ENCODE measurements at regions not wholly inside any gene's neighbourhood (a gene's known extent, or its start where the extent isn't known, plus 50 kb on each side); places are given as distances from the start of the nearest gene placed in this dataset.

DNA sequence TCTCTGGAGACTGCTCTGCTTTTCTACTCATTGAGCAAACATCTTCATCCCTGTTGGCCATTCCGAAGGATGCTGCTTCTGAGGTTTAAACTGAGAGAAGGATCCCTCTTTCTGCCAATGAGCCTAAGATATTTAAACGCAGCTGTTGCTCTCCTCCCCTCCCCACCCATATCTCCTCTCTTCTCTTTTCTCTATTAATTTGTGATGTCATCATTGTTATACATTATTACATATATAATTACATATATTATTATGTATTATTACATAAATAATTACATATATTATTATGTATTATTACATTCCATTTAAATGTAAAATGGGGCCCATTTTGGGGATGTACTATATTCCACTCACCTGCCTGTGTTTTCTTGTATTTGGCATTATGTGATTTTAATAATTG, 82.7 kb upstream of the JUN start:
- no peaks in the 10 kb centered on the region for H3K36me3 ChIP-seq
- intact Hi-C loops (cut with DNase I): no loop called here
- no peak overlapping the region for H3K27ac ChIP-seq
- H3K9me3 ChIP-seq: no peaks in the 10 kb centered on the region
- no peak overlapping the region for H3K4me3 ChIP-seq
- no peak for DNase-seq
- TF ChIP-seq, protein P1, sequence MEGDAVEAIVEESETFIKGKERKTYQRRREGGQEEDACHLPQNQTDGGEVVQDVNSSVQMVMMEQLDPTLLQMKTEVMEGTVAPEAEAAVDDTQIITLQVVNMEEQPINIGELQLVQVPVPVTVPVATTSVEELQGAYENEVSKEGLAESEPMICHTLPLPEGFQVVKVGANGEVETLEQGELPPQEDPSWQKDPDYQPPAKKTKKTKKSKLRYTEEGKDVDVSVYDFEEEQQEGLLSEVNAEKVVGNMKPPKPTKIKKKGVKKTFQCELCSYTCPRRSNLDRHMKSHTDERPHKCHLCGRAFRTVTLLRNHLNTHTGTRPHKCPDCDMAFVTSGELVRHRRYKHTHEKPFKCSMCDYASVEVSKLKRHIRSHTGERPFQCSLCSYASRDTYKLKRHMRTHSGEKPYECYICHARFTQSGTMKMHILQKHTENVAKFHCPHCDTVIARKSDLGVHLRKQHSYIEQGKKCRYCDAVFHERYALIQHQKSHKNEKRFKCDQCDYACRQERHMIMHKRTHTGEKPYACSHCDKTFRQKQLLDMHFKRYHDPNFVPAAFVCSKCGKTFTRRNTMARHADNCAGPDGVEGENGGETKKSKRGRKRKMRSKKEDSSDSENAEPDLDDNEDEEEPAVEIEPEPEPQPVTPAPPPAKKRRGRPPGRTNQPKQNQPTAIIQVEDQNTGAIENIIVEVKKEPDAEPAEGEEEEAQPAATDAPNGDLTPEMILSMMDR (IDR thresholded peaks at IDR 0.05): no peak
- no peaks in the 10 kb centered on the region for H3K27me3 ChIP-seq
- no peaks in the 10 kb centered on the region for H3K4me1 ChIP-seq
- no peak for ATAC-seq

DNA sequence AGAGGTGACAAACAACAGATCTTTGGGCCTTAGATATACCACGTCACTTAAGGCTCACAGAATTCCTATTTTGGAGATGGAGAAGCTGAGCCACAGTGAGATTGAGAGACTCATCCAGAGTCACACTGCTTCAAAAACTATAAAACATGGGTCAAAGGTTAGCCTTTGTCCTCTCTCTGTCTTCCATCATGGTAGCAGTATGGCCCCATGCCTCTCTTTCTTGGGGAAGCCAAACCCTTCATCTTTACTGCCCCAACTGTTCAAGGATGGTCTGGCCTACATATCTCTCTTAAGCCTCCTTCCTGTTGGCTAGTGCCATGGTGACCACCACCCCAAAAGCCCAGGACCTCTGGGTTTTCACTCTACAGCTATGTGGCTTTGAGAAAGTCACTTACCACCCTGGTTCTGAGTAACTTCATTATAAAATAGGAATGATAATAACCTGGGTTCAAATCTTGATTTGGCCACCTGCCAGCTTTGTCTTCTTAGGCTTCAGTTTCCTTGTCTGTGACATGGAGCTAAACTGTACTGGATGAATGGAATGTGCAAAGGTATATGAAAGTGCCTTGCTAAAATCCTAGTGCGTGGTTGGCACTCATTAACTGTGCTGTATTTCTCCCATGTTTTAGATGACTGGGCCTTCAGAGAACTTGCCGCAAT, 85.9 kb upstream of the JUN start:
- TF ChIP-seq, protein P1 (IDR thresholded peaks at IDR 0.05): no peak
- DNase-seq (no peak), ATAC-seq (no peak)
- peaks cover 9% of the 10 kb centered on the region for H3K4me1 ChIP-seq
- H3K9me3 ChIP-seq: no peaks in the 10 kb centered on the region
- H3K36me3 ChIP-seq: no peaks in the 10 kb centered on the region
- H3K4me3 ChIP-seq: no peak overlapping the region
- no peak overlapping the region for H3K27ac ChIP-seq
- intact Hi-C loops (cut with DNase I): no loop called here
- H3K27me3 ChIP-seq: no peaks in the 10 kb centered on the region

DNA sequence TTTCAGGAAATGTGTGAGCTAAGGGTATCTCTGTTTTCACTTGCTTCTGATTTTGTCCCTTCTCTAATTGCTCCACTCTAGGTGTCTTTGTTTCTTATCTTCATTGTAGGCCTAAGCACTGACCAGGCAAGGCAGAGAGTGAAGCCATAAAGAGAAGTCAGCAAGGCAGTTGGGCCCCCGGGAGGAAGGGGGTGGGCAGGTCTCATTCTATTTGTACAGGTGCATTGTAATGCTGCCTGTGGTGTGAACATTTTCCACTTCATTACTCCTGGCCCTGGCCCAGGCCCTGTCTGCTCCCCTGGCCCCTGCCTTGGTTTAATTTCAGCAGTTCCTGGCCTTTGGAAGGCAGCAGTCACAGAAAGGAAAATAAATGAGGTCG, 86.4 kb upstream of the JUN start:
- TF ChIP-seq, protein P1 (IDR thresholded peaks at IDR 0.05): no peak
- Histone ChIP-seq H3K27me3 (no peaks in the 10 kb centered on the region), H3K36me3 (no peaks in the 10 kb centered on the region), H3K4me3 (no peak overlapping the region), H3K4me1 (peaks cover 12% of the 10 kb centered on the region), H3K27ac (no peak overlapping the region), H3K9me3 (no peaks in the 10 kb centered on the region)
- ATAC-seq: no peak
- intact Hi-C loops (cut with DNase I): no loop called here
- no peak for DNase-seq

DNA sequence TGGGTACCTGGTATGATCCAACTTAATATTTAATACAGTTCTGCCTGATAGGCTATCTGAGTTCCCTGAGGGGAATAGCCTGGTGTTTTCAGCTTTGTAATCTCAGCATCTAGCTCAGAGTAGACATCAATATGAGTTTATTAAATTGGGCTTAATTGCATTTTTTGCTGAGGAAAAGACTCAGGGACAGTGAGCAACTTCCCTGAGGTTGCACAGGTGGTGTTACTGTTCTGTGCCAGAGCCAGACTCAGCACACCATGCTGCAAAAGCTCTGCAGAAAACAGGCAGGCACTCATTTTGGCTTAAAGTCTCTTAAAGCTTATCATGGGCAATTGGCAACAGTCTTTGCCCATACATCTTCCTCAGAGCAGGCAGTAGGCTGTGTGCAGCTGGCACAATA, 90.5 kb upstream of the JUN start:
- intact Hi-C loops (cut with DNase I): no loop called here
- no peaks in the 10 kb centered on the region for H3K27me3 ChIP-seq
- H3K27ac ChIP-seq: peak overlapping the region; percentile 52
- no peak for DNase-seq
- no peaks in the 10 kb centered on the region for H3K9me3 ChIP-seq
- H3K4me1 ChIP-seq: peaks cover 12% of the 10 kb centered on the region
- H3K36me3 ChIP-seq: no peaks in the 10 kb centered on the region
- no peak overlapping the region for H3K4me3 ChIP-seq
- TF ChIP-seq, protein P1 (IDR thresholded peaks at IDR 0.05): no peak
- no peak for ATAC-seq

DNA sequence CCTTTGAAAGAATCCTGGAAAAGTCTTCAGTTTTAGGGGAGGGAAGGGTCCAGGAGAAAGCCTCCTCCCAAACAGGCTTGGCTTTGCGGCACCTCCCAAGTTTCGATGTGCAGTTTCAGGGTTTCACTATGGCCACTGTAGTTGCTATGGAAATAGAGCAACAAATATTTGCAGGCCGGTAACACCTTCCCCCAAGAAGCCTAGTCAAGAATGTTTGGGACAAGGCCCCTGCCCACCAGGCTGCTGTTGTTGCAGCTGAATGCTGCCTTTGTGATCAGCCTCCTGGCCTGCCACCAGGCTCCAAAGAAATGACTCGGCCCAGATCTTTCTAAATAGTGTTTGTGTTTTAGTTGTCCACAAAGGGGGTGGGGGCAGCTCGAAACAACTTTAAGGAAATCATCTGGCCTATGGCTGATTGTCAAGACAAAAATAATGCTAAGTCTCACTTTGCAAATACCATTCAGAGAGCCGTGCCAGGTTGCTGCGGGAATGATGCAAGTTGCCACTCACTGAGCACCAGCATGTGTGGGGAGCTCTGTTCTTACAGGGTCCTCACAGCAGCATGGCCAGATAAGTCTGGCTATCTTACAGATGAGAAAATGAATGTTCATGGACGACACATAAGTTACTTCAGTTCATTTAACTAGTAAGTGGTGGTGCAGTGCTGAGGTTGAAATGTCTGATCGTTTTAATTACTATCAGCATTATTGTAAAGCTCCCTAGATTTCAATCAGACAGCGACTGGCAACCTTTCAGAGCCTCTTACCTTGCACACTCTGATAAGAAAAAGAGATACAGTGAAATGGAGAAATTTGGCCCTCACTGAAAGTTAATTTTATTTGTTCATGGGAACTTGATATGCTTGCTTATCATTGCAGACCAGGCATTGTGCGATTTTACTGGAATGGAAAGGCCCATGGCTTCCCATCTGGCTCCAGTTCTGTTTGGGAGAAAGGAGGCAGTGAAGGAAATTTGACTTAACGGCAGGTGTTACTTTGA, 91.2 kb upstream of the JUN start:
- H3K4me3 ChIP-seq: no peak overlapping the region
- no peaks in the 10 kb centered on the region for H3K36me3 ChIP-seq
- ATAC-seq: peak; percentile 76
- peaks cover 12% of the 10 kb centered on the region for H3K4me1 ChIP-seq
- TF ChIP-seq, protein P1 (IDR thresholded peaks at IDR 0.05): no peak
- peak overlapping the region; percentile 52 for H3K27ac ChIP-seq
- intact Hi-C loops (cut with DNase I): no loop called here
- no peaks in the 10 kb centered on the region for H3K9me3 ChIP-seq
- no peak for DNase-seq
- H3K27me3 ChIP-seq: no peaks in the 10 kb centered on the region
